GM08714 (cell line): ENCODE measurements at regions not wholly inside any gene's neighbourhood (a gene's known extent, or its start where the extent isn't known, plus 50 kb on each side); places are given as distances from the start of the nearest gene placed in this dataset.

Source experiments
- H3K4me3 ChIP-seq: fragments of 200-500 bp; sonication (Bioruptor generic); 2 replicates; pipeline ENCODE4 v1.5.1; 2014; ENCODE audit warnings: mild to moderate bottlenecking, low read length, inconsistent platforms
- ZNF274 ChIP-seq: IDR thresholded peaks from 2 replicates; pipeline ENCODE4 v1.6.1; 2012; ENCODE audit warnings: mild to moderate bottlenecking, low read depth, low read length

- TF ChIP-seq ZNF274, result no peak
- H3K4me3 ChIP-seq, result no peak overlapping the region
These were observed 470.9 kb downstream of the VRK1 start for GRCh38 chr14:97268097-97268496.

GRCh38 chr14:97270308-97270707, 473.1 kb downstream of the VRK1 start:
- H3K4me3 ChIP-seq, result no peak overlapping the region
- TF ChIP-seq ZNF274, result no peak

GRCh38 chr14:97271451-97271960, 474.3 kb downstream of the VRK1 start:
- TF ChIP-seq ZNF274, result no peak
- H3K4me3 ChIP-seq, result no peak overlapping the region

- H3K4me3 ChIP-seq, result no peak overlapping the region
- no peak for TF ChIP-seq ZNF274
These were observed 476.4 kb downstream of the VRK1 start for GRCh38 chr14:97273540-97273939.

- no peak overlapping the region for H3K4me3 ChIP-seq
- no peak for TF ChIP-seq ZNF274
These were observed 477.4 kb downstream of the VRK1 start for GRCh38 chr14:97274626-97275025.

GRCh38 chr14:97275276-97275675, 478.1 kb downstream of the VRK1 start:
- TF ChIP-seq ZNF274, result no peak

GRCh38 chr14:97276573-97276972, 479.4 kb downstream of the VRK1 start:
- no peak for TF ChIP-seq ZNF274
- no peak overlapping the region for H3K4me3 ChIP-seq

More at GRCh38 chr14:97275276-97275675, 478.1 kb downstream of the VRK1 start:
- no peak overlapping the region for H3K4me3 ChIP-seq

GRCh38 chr14:97277711-97278110, 480.5 kb downstream of the VRK1 start:
- H3K4me3 ChIP-seq, result no peak overlapping the region
- TF ChIP-seq ZNF274, result no peak

- TF ChIP-seq ZNF274, result no peak
These were observed 483.3 kb downstream of the VRK1 start for GRCh38 chr14:97280526-97280925.

GRCh38 chr14:97281741-97282140, 484.6 kb downstream of the VRK1 start:
- no peak overlapping the region for H3K4me3 ChIP-seq
- no peak for TF ChIP-seq ZNF274

More at GRCh38 chr14:97280526-97280925, 483.3 kb downstream of the VRK1 start:
- H3K4me3 ChIP-seq, result no peak overlapping the region

- no peak for TF ChIP-seq ZNF274
- no peak overlapping the region for H3K4me3 ChIP-seq
These were observed 485.2 kb downstream of the VRK1 start for GRCh38 chr14:97282210-97283004.

GRCh38 chr14:97283005-97283403, 485.8 kb downstream of the VRK1 start:
- TF ChIP-seq ZNF274, result no peak

GRCh38 chr14:97283426-97283825, 486.2 kb downstream of the VRK1 start:
- H3K4me3 ChIP-seq, result no peak overlapping the region
- no peak for TF ChIP-seq ZNF274

More at GRCh38 chr14:97283005-97283403, 485.8 kb downstream of the VRK1 start:
- no peak overlapping the region for H3K4me3 ChIP-seq

- H3K4me3 ChIP-seq, result no peak overlapping the region
- no peak for TF ChIP-seq ZNF274
These were observed 486.7 kb downstream of the VRK1 start for GRCh38 chr14:97283841-97284240.

- no peak overlapping the region for H3K4me3 ChIP-seq
- no peak for TF ChIP-seq ZNF274
These were observed 490.8 kb downstream of the VRK1 start for GRCh38 chr14:97287956-97288355.
